Skeletal muscle cell (primary cell): ENCODE measurements at regions not wholly inside any gene's neighbourhood (a gene's known extent, or its start where the extent isn't known, plus 50 kb on each side); places are given as distances from the start of the nearest gene placed in this dataset.

ENCODE experiments used
- DNase-seq: peaks from one replicate; pipeline ENCODE4 v3.0.0-alpha.2; 2010; ENCODE audit warnings: low read depth
- H3K4me3 ChIP-seq: 2 replicates; pipeline ENCODE4 v1.5.1; 2011; ENCODE audit warnings: low read depth, mild to moderate bottlenecking, control low read depth, low read length, moderate library complexity

DNA sequence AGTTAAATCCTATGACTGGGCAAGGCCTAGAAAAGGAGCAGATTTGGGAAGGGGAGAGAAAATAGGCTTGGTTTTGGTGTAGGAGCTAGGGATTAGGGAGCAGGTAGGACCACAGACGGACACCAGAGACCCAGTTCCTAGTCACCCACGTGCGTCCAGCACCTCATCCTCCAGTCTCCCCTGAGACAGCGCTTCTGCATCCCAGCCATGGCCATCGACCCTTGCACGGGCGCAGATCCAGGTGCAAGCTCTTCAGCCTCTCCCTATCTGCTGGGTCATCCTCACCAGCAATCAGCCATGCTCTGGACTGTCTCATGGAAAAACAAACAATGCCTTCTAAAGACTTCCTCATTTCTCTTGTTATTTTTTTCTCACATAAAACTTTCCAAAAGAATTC is 246.8 kb upstream of the RAB6C start:
- DNase-seq: no peak
- no peak overlapping the region for H3K4me3 ChIP-seq

DNA sequence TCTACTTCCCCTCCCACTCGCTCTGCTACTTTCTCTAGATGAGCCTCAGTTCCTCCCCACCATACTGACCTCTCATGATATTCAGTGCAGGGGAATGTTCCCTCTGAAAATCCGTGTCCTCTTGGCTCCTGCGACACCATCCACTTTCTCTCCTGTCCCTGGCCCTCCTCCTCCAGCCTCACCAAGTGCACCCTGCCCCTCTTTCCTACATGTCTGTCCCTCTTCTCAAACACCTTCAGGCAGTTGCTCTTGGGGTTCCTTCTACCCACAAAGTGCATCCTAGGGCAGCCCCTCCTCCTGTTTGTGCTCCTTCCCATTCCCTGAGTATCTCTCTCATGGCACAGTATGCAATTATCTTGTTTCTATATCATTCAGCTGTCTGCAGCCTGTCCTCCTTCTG is 246.4 kb upstream of the RAB6C start:
- H3K4me3 ChIP-seq: no peak overlapping the region
- DNase-seq: no peak

DNA sequence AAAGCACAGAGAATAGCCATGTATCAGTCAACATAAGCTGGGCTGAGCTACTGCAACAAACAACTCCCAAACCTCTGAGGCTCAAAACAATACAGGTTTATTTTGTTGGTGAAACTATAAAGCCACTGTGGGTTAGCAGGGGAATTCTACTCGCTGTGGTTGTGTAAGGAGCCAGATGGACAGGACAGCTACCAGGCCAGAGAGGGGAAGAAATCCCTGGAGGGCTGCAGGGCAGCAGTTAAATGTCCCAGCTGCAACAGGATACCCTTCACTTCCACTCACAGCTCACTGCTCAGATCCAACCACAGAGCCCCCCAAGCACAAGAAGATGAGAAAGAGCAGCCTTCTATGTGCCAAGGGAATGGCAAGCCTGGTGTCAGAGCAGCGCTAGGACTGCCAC is 245.9 kb upstream of the RAB6C start:
- no peak overlapping the region for H3K4me3 ChIP-seq
- DNase-seq: no peak

DNA sequence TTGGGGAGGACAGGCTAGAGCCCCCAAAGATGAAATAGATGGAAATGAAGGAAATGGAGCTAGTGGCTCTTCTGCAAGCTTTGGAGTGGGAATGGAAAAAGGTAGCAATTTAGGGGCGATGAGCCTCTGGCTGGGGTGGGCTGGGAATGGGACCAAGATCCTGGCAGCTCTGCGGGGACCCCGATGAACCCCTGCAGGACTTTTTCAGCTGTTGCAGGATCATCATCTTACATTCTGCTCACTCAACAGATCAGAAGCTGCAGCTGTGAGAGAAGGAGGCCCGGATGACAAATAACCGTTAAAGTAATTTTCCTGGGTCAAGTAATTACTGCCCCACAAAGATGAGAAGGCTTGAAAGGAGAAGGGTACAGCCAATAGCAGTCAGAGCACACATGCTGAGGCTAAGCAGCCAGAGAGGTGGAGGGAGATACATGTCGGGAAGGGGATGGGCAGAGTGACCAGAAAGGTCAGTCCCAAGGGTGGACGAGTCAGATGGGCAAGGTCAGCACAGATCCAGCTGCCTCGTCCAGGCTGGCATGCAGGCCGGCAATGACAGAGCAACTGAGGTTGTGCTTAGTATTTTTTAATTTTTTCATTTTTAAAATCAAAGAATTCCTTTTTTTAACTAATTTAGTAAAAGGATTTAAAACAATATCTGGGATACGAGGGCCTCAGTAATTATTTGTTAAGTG is 245.0 kb upstream of the RAB6C start:
- no peak for DNase-seq
- no peak overlapping the region for H3K4me3 ChIP-seq

DNA sequence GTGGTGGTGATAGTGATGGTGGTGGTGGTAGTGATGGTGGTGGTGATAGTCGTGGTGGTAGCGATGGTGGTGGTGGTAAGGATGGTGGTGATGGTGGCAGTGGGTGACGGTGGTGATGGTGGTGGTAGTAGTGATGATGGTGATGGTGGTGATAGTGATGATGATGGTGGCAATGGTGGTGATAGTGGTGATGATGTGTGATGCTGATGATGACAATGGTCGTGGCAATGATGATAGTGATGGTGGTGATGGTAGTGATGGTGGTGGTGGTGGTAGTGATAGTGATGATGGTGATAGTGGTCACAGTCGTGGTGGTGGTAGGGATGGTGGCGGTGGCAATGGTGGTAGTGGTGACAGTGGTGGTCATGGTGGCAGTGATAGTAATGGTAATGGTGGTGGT is 243.9 kb upstream of the RAB6C start:
- H3K4me3 ChIP-seq: no peak overlapping the region
- DNase-seq: no peak

DNA sequence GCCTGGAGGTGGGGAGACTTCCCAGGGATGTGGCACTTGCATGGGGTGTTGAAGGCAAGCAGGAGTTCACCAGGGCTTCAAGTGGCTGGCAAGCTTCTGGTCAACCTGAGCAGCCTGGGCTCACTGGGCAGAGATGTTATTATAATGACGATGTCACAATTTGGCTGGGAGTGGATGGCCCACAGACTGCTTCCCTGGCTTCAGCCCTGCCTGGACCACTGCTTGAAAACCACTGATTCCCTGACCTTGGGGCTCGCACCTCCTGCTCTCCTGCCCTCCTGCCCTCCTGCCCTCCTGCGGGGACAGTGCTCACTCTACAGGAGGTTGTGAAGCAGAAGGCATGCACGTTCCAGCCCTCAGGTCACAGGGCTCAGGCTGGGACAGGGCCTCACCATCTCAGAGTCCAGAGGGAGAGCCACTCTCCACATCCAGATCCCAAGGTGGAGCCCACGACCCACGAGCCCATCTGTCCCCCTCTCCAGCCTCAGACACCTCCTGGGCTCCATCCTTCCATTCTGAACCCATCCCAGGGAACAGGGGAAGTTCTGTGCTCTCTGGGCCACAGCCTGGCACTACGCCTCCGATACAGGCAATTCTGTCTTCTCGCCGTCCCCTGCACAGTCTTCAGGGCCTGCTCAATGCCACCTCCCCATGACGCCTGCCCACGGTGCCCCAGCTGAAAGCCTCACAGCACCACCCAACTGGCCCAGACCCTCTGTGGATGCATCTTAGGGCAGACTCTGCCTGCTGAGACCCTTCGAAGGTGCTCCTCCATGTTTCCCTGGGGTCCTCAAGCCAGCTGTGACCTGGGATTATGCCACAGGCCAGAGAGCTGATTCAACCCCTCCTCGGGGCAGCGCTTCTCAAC is 241.6 kb upstream of the RAB6C start:
- no peak overlapping the region for H3K4me3 ChIP-seq
- DNase-seq: no peak

DNA sequence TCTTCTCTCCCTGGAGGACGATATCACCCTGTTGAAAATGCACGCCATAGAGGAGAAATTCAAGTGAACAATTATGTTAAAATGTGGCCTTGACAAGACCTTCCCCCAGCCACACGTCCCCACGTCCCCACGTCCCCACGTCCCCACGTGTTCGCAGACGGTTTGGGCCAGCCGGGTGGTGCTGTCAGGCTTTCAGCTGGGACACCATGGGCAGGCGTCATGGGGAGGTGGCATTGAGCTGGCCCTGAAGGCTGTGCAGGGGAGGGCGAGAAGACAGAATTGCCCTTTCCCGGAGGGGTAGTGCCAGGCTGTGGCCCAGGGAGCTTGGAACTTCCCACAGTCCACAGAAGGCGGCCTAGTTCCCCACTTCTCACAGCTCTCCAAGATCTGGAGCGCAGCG is 240.7 kb upstream of the RAB6C start:
- no peak for DNase-seq
- no peak overlapping the region for H3K4me3 ChIP-seq

DNA sequence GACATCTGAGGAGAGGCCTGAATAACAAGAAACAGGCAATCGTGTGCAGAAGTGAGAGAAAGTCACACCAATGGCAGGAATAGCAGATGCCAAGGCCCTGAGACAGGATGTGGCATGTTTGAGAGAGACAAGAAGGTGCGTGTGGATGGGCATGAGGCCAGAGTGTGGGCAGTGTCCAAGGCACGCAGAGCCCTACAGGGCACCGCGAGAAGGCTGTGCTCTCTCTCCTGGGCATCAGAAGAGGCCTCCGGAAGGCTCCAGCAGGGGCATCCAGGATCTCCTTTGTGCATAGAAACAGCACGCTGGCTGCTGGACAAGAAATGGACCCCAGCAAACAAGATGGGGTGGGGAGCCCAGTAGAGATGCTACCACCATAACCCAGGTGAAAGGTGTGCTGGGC is 239.0 kb upstream of the RAB6C start:
- H3K4me3 ChIP-seq: no peak overlapping the region
- DNase-seq: no peak

DNA sequence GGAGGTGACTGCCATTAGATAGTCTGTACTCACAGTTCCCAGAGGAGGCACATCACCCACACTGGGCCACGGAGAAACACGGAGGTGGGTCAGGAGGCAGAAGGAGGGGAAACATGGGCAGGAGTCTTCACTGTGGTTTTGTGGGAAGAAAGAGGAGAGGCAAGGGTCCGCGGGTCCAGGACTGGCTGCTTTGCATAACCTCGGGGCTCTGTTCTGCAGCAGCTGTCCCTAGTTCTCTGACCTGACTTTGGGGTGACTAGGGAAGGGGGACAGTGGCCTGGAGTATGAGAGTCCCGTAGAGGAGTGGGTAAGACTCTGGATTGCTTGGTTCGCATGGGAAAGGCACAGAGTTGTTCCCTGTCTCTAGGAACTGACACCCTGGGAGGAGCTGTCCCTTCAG is 238.3 kb upstream of the RAB6C start:
- no peak for DNase-seq
- H3K4me3 ChIP-seq: no peak overlapping the region

DNA sequence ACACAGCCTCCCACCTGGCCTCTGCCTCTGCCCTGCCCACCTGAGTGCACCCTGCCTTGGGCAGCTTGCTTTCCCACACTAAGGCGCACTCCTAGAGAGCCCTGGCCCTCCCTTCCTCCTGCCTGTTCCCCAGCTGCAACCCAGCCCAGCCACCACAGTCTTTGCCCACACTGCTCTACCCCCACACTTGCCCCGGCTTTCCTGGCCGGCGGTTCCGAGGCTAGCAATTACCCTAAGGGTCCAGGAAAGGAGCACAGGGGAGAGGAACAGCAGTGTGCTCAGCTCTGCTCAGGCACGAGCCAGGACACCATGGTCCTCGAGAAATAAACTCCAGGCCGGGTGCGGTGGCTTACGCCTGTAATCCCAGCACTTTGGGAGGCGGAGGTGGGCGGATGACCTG is 237.8 kb upstream of the RAB6C start:
- no peak for DNase-seq
- H3K4me3 ChIP-seq: no peak overlapping the region

DNA sequence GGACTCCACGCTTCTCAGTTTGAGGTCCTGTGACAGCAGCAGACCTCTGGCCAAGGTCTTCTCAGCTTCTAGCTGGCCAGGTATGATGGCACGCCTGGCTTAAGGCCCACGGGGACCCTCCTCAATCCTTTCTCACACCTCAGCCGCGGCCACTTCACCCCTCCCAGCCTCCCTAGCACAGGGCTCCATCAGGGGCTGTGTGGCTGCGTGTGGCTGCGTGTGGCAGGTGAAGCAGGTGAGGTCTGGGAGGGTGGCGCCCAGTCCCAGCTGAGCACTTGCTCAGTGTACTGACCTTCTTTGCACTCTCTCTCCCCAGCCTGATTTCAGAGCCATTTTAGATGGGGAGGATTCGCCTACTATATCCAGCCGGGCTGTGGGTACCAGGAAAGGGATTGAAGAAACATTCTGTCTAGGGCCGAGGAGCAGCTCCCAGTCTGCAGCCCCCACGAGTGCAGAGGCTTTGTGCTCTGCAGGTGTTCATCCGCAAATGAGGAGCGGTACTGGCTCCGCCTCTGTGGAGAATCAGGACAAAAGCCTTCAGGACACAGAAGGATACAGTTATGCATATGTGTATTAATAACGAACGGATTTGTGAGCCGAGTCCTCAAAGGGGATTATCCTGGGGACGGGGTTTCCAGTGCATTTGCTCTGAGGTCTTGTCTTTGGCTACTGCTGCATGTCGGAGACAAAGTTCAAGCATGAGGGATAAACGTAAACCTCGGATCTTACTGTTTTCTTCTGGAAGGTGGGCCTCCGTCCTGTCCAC is 236.9 kb upstream of the RAB6C start:
- no peak for DNase-seq
- no peak overlapping the region for H3K4me3 ChIP-seq

DNA sequence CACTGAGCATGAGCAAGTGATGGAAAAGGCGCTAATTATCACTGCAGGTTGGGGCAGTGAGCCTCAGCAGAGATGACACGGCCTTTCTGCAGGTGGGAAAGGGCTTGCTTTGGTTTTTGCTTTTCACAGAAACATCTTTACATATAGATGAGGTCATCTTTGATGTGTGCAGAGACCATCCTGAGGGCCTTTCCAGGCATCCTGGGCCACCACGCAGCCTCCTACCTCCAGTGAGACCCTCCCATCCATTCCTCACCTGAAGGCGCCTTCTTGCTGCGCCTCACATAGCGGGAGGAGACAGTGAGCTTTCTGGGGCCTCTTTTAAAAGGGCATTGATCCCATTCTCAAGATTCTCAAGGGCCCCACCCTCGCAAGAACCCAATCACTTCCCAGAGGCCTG is 235.3 kb upstream of the RAB6C start:
- DNase-seq: no peak
- no peak overlapping the region for H3K4me3 ChIP-seq

DNA sequence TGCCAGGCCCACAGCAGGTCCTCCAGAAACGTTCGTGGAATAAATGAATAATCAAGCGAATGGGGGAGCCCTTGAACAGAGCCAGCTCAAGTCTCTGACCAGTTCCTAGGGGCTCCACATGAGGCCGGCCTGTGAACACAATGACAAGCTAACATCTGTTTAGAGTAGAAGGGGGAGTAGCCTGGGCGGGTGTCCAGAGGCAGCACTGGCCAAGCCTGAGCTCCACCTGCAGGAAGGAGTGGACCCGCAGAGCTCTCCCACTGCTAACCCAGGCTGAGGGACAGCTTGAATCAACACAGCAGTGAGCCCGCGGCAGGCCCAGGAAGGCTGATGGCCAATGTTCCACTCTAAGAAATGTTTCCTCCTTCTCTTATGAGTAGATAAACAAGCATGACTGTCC is 234.8 kb upstream of the RAB6C start:
- DNase-seq: no peak
- no peak overlapping the region for H3K4me3 ChIP-seq

DNA sequence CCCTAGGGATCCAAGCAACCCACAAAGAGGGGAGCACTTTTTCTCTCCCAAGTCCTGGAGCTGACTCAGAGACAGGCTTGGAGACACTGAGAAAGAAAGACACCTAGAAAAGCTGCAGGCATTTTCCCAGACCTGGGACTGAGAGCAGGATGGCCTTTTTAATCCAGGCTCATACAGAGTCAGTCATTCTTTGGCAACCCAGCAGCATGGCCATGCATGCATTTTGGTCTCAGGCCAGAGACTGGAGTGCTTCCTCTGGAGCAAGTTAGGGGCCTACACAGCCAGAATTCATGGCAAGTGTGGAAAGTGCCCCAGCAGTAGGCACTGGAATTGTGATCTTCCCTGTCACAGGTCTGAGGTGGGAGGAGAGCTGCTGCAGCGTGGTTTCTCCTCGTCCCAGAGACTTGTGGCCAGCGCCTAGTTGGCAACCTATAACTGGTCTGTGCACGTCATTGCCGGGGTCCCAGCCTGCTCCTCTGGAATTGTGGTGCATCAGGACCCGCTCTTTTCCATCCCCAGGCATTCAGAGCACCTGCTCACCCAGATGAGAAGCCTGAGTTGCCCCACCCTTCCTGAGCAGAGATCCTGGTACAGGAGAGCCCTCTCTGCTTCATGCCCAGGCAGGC is 231.9 kb upstream of the RAB6C start:
- no peak for DNase-seq
- no peak overlapping the region for H3K4me3 ChIP-seq

DNA sequence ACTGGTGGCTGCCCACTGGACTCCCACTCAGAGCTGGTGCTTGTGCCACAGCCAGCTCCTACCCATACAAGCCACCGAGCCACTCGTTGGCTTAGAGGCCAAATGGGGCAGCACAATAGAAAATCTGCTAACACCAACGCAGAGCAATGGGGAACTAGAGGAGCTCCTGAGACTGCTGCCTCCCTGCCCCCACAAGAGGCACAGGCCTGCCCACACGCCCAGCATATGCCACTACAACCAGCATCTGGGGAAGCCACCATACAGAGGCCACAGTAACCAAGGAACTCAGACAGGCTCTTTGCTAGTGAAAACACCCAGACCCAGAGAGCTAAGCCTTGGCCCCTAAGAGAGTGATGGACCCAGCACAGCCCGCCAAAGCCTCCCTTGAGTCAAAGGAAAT is 231.2 kb upstream of the RAB6C start:
- DNase-seq: no peak

DNA sequence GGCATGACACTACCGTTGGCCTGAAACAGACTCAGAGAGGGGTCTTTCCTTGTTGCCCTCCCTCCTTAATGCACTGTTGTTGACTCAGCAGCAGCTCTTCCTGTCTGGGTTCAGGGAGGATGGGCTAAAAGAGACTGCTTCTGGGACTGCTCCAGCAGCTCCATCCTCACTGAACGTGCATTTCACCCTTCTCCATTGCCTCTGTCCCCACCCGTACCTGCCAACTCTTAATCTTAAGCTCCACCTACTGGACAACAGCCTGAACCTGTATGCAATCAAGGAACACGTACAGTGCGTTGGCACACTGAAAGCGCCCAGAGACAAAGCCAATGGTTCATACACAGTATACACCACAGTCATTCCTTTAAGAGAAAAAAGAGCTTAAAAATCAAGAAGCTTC is 230.8 kb upstream of the RAB6C start:
- H3K4me3 ChIP-seq: no peak overlapping the region
- DNase-seq: no peak

More for the DNA sequence above, 231.2 kb upstream of the RAB6C start:
- H3K4me3 ChIP-seq: no peak overlapping the region

DNA sequence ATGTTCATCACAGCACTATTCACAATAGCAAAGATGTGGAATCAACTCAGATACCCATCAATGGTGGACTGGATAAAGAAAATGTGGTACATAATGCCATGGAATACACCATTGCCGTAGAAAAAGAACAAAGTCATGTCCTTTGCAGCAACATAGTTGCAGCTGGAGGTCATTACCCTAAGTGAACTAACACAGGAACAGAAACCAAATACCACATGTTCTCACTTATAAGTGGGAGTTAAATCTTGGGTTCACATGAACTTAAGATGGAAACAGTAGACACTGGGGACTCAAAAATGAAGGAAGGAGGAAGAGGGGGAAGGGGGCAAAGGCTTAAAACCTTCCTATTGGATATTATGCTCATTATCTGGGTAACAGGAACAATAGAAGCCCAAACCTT is 228.1 kb upstream of the RAB6C start:
- H3K4me3 ChIP-seq: no peak overlapping the region
- DNase-seq: no peak

DNA sequence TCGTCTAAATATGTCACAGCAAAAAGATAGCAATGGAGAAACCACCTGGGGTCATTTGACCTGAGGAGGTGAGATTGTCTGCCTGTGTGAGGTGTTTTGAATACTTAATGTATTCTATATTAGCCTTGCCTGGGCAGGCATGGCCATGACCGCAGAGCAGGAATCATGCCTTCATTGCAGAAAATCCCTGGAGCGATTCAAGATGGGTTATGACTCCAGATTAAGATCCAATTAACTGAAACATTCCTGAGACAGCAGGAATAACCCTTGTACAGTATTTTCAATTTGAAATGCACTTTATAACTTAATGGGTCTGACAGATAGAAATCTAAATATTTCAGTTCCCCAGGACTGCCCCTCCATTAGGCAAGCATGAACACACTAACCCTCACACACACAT is 227.3 kb upstream of the RAB6C start:
- no peak for DNase-seq
- no peak overlapping the region for H3K4me3 ChIP-seq

DNA sequence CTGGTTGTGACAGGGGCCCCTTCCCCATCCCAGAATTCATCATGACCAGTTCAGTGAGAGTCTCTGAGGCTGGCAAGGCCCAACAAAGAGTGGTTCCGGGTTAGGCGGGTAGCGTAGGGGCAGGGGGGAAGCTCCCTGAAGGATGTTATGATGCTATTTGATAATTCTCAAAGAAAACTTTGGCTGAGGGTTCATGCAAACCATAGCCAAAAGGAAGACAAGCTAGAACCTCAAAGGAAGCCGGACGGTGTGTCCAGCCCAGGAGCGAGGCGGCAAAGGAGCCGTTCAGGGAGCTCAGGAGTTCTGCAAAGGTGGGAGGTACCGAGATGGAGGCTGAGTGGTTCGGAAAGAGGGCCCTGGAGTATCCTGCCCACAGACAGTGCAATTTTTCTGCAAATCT is 226.8 kb upstream of the RAB6C start:
- DNase-seq: no peak
- no peak overlapping the region for H3K4me3 ChIP-seq

DNA sequence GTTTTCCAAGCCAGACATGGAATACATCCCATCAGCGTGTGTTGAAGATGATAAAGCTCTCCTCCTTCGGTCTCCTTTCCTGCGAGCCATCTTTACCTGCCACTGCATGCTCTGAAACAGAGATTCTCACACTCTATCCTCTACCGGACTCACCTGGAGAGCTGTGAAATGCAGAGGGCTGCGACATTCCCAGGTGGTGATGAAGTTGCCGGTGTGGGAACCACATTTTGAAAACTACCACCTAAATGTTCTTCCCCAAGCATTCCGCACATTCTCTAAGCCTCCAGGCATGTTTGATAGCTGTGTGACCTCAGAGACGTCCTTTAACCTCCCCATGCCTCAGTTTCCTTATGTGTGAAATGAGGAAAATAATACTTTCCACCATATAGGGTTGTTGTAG is 226.2 kb upstream of the RAB6C start:
- no peak overlapping the region for H3K4me3 ChIP-seq
- no peak for DNase-seq
